Thoracic aorta (tissue), 2 donors: ENCODE measurements at regions not wholly inside any gene's neighbourhood (a gene's known extent, or its start where the extent isn't known, plus 50 kb on each side); places are given as distances from the start of the nearest gene placed in this dataset.

Experiments used
- ATAC-seq: fragments of 150-250 bp; one replicate; pipeline ENCODE4 v1.8.0; 2017; ENCODE audit warnings: low read depth; ENCODE audit not compliant: insufficient number of reproducible peaks, low FRiP score
- DNase-seq: peaks from one replicate; pipeline ENCODE4 v3.0.0-alpha.2; 2020; ENCODE audit warnings: low spot score
- H3K27ac ChIP-seq, 2 donors: fragments of 200-600 bp; sonication (generic); 1 replicate in 1 of 2; 2 replicates in 1 of 2; pipeline ENCODE4 v1.5.1; 2016; ENCODE audit warnings: mild to moderate bottlenecking in 2 of 2, moderate library complexity in 2 of 2
- H3K27me3 ChIP-seq: fragments of 200-600 bp; sonication (generic); replicated peaks from 2 replicates; pipeline ENCODE4 v1.6.0; 2016; ENCODE audit warnings: mild to moderate bottlenecking; ENCODE audit not compliant: insufficient read depth
- H3K36me3 ChIP-seq: fragments of 200-600 bp; sonication (generic); one replicate; pipeline ENCODE4 v1.5.1; 2016
- H3K4me1 ChIP-seq, 2 donors: fragments of 200-600 bp; sonication (generic); 1 replicate in 1 of 2; 2 replicates in 1 of 2; pipeline versions ENCODE4 v1.5.1 to v1.6.0; 2016; ENCODE audit warnings: low read depth in 2 of 2, mild to moderate bottlenecking in 1 of 2; ENCODE audit not compliant: control insufficient read depth in 1 of 2
- H3K4me3 ChIP-seq: fragments of 200-600 bp; sonication (generic); 2 replicates; pipeline ENCODE4 v1.5.1; 2016; ENCODE audit warnings: mild to moderate bottlenecking
- H3K9me3 ChIP-seq: fragments of 200-600 bp; sonication (generic); 2 replicates; pipeline ENCODE4 v1.5.1; 2016
- TF ChIP-seq, protein P1 (sequence below): fragments of 200-600 bp; sonication (generic); IDR thresholded peaks from one replicate; pipeline ENCODE4 v1.5.1; 2019; ENCODE audit warnings: antibody characterized with exemption

DNA sequence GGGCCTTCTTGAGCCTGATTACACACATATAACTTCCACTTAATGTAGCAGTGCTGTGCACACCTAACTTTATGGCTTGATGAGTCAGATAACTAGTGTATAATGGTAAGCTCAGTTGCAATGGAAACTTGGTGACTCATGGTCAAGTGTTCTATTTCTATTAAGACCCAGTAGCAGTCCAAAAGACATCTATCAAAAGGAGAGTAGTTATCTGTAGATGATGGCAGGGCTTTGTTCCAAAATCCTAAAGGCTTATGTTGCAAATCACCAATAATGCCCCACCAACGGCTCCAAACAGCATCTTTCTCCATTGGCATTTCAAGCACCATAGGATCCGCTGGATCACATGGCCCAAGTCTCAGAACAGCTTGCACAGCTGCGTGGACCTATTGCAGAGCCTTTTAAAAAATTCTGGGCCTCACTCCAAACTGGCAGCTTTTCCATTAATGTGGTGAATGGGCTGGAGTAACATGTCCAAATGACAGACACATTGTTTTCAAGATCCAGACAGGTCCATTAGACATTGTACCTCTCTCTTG lies 566.8 kb upstream of the USP24 start:
- Histone ChIP-seq H3K27ac (no peak overlapping the region), H3K27me3 (no peaks in the 10 kb centered on the region), H3K4me3 (no peak overlapping the region), H3K36me3 (no peaks in the 10 kb centered on the region), H3K9me3 (no peaks in the 10 kb centered on the region), H3K4me1 (peaks cover 0 to 8% of the 10 kb centered on the region in 2 donors)
- DNase-seq = no peak
- no peak for ATAC-seq
- TF ChIP-seq, protein P1, sequence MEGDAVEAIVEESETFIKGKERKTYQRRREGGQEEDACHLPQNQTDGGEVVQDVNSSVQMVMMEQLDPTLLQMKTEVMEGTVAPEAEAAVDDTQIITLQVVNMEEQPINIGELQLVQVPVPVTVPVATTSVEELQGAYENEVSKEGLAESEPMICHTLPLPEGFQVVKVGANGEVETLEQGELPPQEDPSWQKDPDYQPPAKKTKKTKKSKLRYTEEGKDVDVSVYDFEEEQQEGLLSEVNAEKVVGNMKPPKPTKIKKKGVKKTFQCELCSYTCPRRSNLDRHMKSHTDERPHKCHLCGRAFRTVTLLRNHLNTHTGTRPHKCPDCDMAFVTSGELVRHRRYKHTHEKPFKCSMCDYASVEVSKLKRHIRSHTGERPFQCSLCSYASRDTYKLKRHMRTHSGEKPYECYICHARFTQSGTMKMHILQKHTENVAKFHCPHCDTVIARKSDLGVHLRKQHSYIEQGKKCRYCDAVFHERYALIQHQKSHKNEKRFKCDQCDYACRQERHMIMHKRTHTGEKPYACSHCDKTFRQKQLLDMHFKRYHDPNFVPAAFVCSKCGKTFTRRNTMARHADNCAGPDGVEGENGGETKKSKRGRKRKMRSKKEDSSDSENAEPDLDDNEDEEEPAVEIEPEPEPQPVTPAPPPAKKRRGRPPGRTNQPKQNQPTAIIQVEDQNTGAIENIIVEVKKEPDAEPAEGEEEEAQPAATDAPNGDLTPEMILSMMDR = no peak

DNA sequence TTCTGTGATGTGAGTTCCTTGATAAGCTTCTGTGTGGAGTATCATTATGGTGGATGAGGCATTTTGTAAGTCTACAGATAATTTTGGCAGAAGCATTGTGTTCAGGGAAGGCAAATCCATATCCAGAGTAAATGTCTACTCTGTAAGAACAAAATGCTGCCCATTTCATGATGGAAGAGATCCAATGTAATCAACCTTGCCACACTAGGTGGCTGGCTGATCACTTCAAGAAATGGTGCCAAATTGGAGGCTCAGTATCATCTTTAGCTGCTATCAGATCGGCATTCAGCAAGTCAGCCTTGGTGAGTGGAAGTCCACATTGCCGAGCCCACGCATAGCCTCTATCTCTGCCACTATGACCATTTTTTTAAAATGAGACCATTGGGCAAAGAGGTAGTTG lies 565.8 kb upstream of the USP24 start:
- peaks cover 0 to 8% of the 10 kb centered on the region in 2 donors for H3K4me1 ChIP-seq
- no peaks in the 10 kb centered on the region for H3K9me3 ChIP-seq
- H3K36me3 ChIP-seq = no peaks in the 10 kb centered on the region
- H3K27me3 ChIP-seq = no peaks in the 10 kb centered on the region
- H3K27ac ChIP-seq = no peak overlapping the region
- H3K4me3 ChIP-seq = no peak overlapping the region
- TF ChIP-seq, protein P1 = no peak
- ATAC-seq = no peak
- no peak for DNase-seq

DNA sequence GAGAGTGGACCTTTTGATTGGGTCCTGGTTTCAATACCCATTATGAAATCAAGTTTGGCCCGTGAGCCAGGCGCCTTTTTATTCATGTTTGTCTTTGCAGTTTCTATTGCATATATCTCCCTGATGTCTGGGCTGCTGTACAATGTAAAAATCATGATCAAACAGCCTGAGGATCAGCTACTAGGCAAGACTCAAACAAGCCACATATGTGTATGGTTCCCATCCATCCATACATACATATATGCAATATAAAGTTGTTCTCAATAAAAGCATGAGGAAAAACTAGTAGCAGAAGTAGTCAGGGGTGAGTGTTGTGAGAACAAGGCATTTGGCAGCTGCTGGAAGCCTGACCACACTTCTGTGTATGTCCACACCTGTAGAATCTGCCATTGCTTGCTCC lies 562.4 kb upstream of the USP24 start:
- DNase-seq (no peak), ATAC-seq (no peak)
- Histone ChIP-seq H3K27ac (no peak overlapping the region), H3K4me1 (peaks cover 0 to 8% of the 10 kb centered on the region in 2 donors), H3K9me3 (no peaks in the 10 kb centered on the region), H3K4me3 (no peak overlapping the region), H3K36me3 (no peaks in the 10 kb centered on the region), H3K27me3 (no peaks in the 10 kb centered on the region)
- TF ChIP-seq, protein P1 = no peak

DNA sequence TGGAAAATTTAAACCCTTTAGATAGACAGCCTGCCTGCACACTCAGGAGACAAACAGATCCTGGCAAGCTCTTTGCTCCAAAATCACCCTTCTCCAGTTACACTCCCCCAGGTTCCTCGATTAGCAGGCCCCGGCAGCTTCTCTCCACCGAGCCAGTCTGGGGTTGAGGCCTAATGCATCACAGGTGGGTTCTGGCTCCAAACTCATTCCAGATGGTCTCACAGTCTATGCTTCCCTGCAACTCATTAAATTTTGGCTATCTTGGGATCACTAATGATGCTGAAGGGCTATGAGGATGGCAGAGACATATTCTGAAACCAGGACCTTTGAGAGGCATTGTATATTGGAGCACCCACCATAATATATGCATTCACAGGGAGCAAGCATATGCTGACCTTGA lies 559.8 kb upstream of the USP24 start:
- Histone ChIP-seq H3K27ac (no peak overlapping the region), H3K4me1 (no peaks in the 10 kb centered on the region), H3K36me3 (no peaks in the 10 kb centered on the region), H3K27me3 (no peaks in the 10 kb centered on the region), H3K4me3 (no peak overlapping the region), H3K9me3 (no peaks in the 10 kb centered on the region)
- DNase-seq = no peak
- TF ChIP-seq, protein P1 = no peak
- no peak for ATAC-seq

DNA sequence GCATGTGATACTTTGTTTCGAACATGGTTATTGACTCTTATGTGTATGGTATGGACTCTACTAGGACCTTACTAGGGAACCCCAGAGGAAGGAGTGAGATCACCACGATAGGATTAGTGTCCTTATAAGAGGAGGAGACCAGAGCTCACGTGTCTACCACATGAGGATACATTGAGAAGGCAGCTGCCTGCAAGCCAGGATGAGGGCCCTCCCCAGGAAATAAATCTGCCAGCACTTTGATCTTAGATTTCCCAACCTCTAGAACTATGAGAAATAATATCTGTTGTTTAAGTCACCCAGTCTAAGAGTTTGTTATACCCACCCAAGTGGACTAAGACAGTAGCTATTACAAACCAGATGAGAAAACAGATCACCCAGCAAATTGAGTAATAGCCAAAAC lies 559.3 kb upstream of the USP24 start:
- no peaks in the 10 kb centered on the region for H3K9me3 ChIP-seq
- no peaks in the 10 kb centered on the region for H3K4me1 ChIP-seq
- no peaks in the 10 kb centered on the region for H3K27me3 ChIP-seq
- H3K27ac ChIP-seq = no peak overlapping the region
- DNase-seq (no peak), ATAC-seq (no peak)
- H3K36me3 ChIP-seq = no peaks in the 10 kb centered on the region
- H3K4me3 ChIP-seq = no peak overlapping the region
- TF ChIP-seq, protein P1 = no peak
